GM19328 (cell line): ENCODE measurements at regions not wholly inside any gene's neighbourhood (a gene's known extent, or its start where the extent isn't known, plus 50 kb on each side); places are given as distances from the start of the nearest gene placed in this dataset.

Experiments
- ATAC-seq: cut with Tn5 transposase; IDR thresholded peaks from one replicate; pipeline ENCODE4 v1.9.1; 2021; ENCODE audit warnings: mild to moderate bottlenecking, moderate library complexity; ENCODE audit not compliant: unreplicated experiment

GRCh38 chr6:164252291-164252690 lies 837.8 kb downstream of the QKI start:
- no peak for ATAC-seq

- no peak for ATAC-seq
Measured at GRCh38 chr6:164247106-164247505, 832.6 kb downstream of the QKI start.

- no peak for ATAC-seq
Measured at GRCh38 chr6:164246082-164246481, 831.6 kb downstream of the QKI start.

GRCh38 chr6:164243949-164244348 lies 829.4 kb downstream of the QKI start:
- ATAC-seq: no peak

GRCh38 chr6:164243012-164243610 lies 828.6 kb downstream of the QKI start:
- ATAC-seq: no peak

GRCh38 chr6:164230804-164231203 lies 816.3 kb downstream of the QKI start:
- ATAC-seq: no peak

- ATAC-seq: no peak
Measured at GRCh38 chr6:164230259-164230658, 815.7 kb downstream of the QKI start.

GRCh38 chr6:164229716-164230115 lies 815.2 kb downstream of the QKI start:
- ATAC-seq: no peak

- ATAC-seq: no peak
Measured at GRCh38 chr6:164227952-164228522, 813.5 kb downstream of the QKI start.

GRCh38 chr6:164216839-164217238 lies 802.3 kb downstream of the QKI start:
- no peak for ATAC-seq

- ATAC-seq: no peak
Measured at GRCh38 chr6:164216368-164216767, 801.9 kb downstream of the QKI start.

- ATAC-seq: no peak
Measured at GRCh38 chr6:164214066-164214465, 799.5 kb downstream of the QKI start.

- no peak for ATAC-seq
Measured at GRCh38 chr6:164211254-164211653, 796.7 kb downstream of the QKI start.

- no peak for ATAC-seq
Measured at GRCh38 chr6:164210783-164211182, 796.3 kb downstream of the QKI start.

- ATAC-seq: no peak
Measured at GRCh38 chr6:164210323-164210722, 795.8 kb downstream of the QKI start.

- ATAC-seq: no peak
Measured at GRCh38 chr6:164208371-164208770, 793.9 kb downstream of the QKI start.

- ATAC-seq: no peak
Measured at GRCh38 chr6:164206807-164207423, 792.4 kb downstream of the QKI start.

GRCh38 chr6:164200071-164200470 lies 785.6 kb downstream of the QKI start:
- ATAC-seq: no peak

GRCh38 chr6:164195942-164196281 lies 781.4 kb downstream of the QKI start:
- no peak for ATAC-seq

GRCh38 chr6:164195278-164195941 lies 780.9 kb downstream of the QKI start:
- ATAC-seq: no peak

GRCh38 chr6:164188861-164189260 lies 774.3 kb downstream of the QKI start:
- no peak for ATAC-seq

GRCh38 chr6:164185471-164185871 lies 771.0 kb downstream of the QKI start:
- no peak for ATAC-seq
